IMR-90 (cell line): ENCODE measurements at regions not wholly inside any gene's neighbourhood (a gene's known extent, or its start where the extent isn't known, plus 50 kb on each side); places are given as distances from the start of the nearest gene placed in this dataset.
A peak's percentile ranks its signal among the peaks of the same experiment; 100 is the strongest.

ENCODE experiments used
- ATAC-seq: fragments of 200-7000 bp; cut with Tn5 transposase; 2 replicates; pipeline ENCODE4 v1.9.1; 2020; ENCODE audit warnings: low read depth, mild to moderate bottlenecking, moderate library complexity
- BruUV-seq: library from RNA; stranded (reverse); fragments of 400-500 nt; replicated peaks from 2 replicates; lab custom pipeline; 2021; lab: Mats Ljungman, UMichigan
- CTCF ChIA-PET: fragments of 300-600 bp; formaldehyde crosslinking; extraction: SDS; loops from one replicate; lab custom pipeline; 2021; ENCODE audit warnings: antibody characterized with exemption; lab: Yijun Ruan, JAX
- POLR2A ChIA-PET: fragments of 300-600 bp; sonication (Branson Sonifier 250); formaldehyde crosslinking; loops from one replicate; lab custom pipeline; 2022; ENCODE audit warnings: antibody characterized with exemption; ENCODE audit not compliant: unreplicated experiment; lab: Charles Lee
- DNase-seq: peaks from one replicate; pipeline ENCODE4 v3.0.0; 2013
- H2AFZ ChIP-seq: replicated peaks from 2 replicates; pipeline ENCODE3; 2013; ENCODE audit warnings: low read length, mild to moderate bottlenecking; ENCODE audit not compliant: poor library complexity
- H2AK5ac ChIP-seq: 2 replicates; pipeline ENCODE4 v1.6.1; 2013; ENCODE audit warnings: low read depth, low read length, inconsistent platforms
- H2AK9ac ChIP-seq: replicated peaks from 2 replicates; pipeline ENCODE3; 2013; ENCODE audit warnings: mild to moderate bottlenecking, low read depth, low read length, moderate library complexity; ENCODE audit not compliant: poor library complexity
- H2BK120ac ChIP-seq: 2 replicates; pipeline ENCODE4 v1.6.1; 2013; ENCODE audit warnings: low read depth, low read length, inconsistent platforms
- H2BK15ac ChIP-seq: 3 replicates; pipeline ENCODE4 v1.6.1; 2013; ENCODE audit warnings: low read depth, low read length, inconsistent platforms
- H2BK20ac ChIP-seq: 2 replicates; pipeline ENCODE4 v1.6.1; 2013; ENCODE audit warnings: low read depth, mild to moderate bottlenecking, inconsistent platforms, low read length, moderate library complexity
- H2BK5ac ChIP-seq: 2 replicates; pipeline ENCODE4 v1.6.1; 2013; ENCODE audit warnings: mild to moderate bottlenecking, low read depth, low read length, inconsistent platforms; ENCODE audit not compliant: poor library complexity, severe bottlenecking
- H3K14ac ChIP-seq: replicated peaks from 2 replicates; pipeline ENCODE4 v1.6.1; 2013; ENCODE audit warnings: low read depth, low read length, inconsistent platforms
- H3K18ac ChIP-seq: 2 replicates; pipeline ENCODE4 v1.6.1; 2013; ENCODE audit warnings: low read depth, low read length, control low read depth
- H3K23ac ChIP-seq: 2 replicates; pipeline ENCODE4 v1.6.1; 2013; ENCODE audit warnings: low read depth, low read length, inconsistent platforms
- H3K27ac ChIP-seq: 2 replicates; pipeline ENCODE4 v1.5.1; 2013; ENCODE audit warnings: mild to moderate bottlenecking, control low read depth, low read length; ENCODE audit not compliant: insufficient read depth
- H3K27me3 ChIP-seq: 2 replicates; pipeline ENCODE4 v1.6.1; 2013; ENCODE audit warnings: low read length; ENCODE audit not compliant: control insufficient read depth, insufficient read depth
- H3K36me3 ChIP-seq: 2 replicates; pipeline ENCODE4 v1.6.1; 2013; ENCODE audit warnings: low read length, mixed read lengths; ENCODE audit not compliant: control insufficient read depth, insufficient read depth
- H3K4ac ChIP-seq: 2 replicates; pipeline ENCODE4 v1.6.1; 2013; ENCODE audit warnings: low read depth, low read length, inconsistent platforms
- H3K4me1 ChIP-seq: 2 replicates; pipeline ENCODE4 v1.6.1; 2013; ENCODE audit warnings: low read length, mixed read lengths; ENCODE audit not compliant: control insufficient read depth, insufficient read depth
- H3K4me2 ChIP-seq: 2 replicates; pipeline ENCODE4 v1.6.1; 2013; ENCODE audit warnings: low read depth, mild to moderate bottlenecking, control low read depth, low read length, moderate library complexity
- H3K4me3 ChIP-seq: 2 replicates; pipeline ENCODE4 v1.5.1; 2013; ENCODE audit warnings: low read depth, mild to moderate bottlenecking, control low read depth, low read length, moderate library complexity; ENCODE audit not compliant: insufficient read depth
- H3K56ac ChIP-seq: 2 replicates; pipeline ENCODE4 v1.6.1; 2013; ENCODE audit warnings: low read length, inconsistent platforms; ENCODE audit not compliant: insufficient read depth; ENCODE audit errors: extremely low read depth
- H3K79me1 ChIP-seq, 2 experiments: 2 replicates each; pipeline ENCODE4 v1.6.1; 2013; ENCODE audit warnings: low read length in 2 of 2, inconsistent platforms in 1 of 2, low read depth in 1 of 2
- H3K9ac ChIP-seq: 2 replicates; pipeline ENCODE4 v1.6.1; 2013; ENCODE audit warnings: low read depth, low read length, control low read depth
- H3K9me1 ChIP-seq: 2 replicates; pipeline ENCODE4 v1.6.1; 2013; ENCODE audit warnings: low read length, inconsistent platforms; ENCODE audit not compliant: insufficient read depth
- H3K9me3 ChIP-seq: 2 replicates; pipeline ENCODE4 v1.6.1; 2013; ENCODE audit warnings: low read length; ENCODE audit not compliant: control insufficient read depth, insufficient read depth
- H4K20me1 ChIP-seq: 2 replicates; pipeline ENCODE4 v1.6.1; 2013; ENCODE audit warnings: low read length, inconsistent platforms; ENCODE audit not compliant: insufficient read depth
- H4K5ac ChIP-seq: 2 replicates; pipeline ENCODE4 v1.6.1; 2013; ENCODE audit warnings: mild to moderate bottlenecking, low read depth, low read length, control low read depth
- H4K8ac ChIP-seq, 2 experiments: 2 replicates each; pipeline ENCODE4 v1.6.1; 2013; ENCODE audit warnings: low read depth in 2 of 2, low read length in 2 of 2, control low read depth in 1 of 2, inconsistent platforms in 1 of 2
- H4K91ac ChIP-seq: 2 replicates; pipeline ENCODE4 v1.6.1; 2013; ENCODE audit warnings: low read depth, low read length, inconsistent platforms; ENCODE audit not compliant: insufficient read depth
- BHLHE40 ChIP-seq: fragments of 150-350 bp; IDR thresholded peaks from 2 replicates; pipeline ENCODE4 v1.6.1; 2016; ENCODE audit warnings: mild to moderate bottlenecking, low read depth, low read length
- CEBPB ChIP-seq: IDR thresholded peaks from 2 replicates; pipeline ENCODE4 v1.6.1; 2012; ENCODE audit warnings: low read depth, low read length, improper control_type of control experiment
- NFE2L2 ChIP-seq: fragments of 150-350 bp; IDR thresholded peaks from 2 replicates; pipeline ENCODE4 v1.6.1; 2016; ENCODE audit warnings: low read depth, mild to moderate bottlenecking, low read length
- RCOR1 ChIP-seq: IDR thresholded peaks from 2 replicates; pipeline ENCODE4 v1.6.1; 2012; ENCODE audit warnings: mild to moderate bottlenecking, low read length, improper control_type of control experiment; ENCODE audit not compliant: insufficient replicate concordance
- WGBS, 2 experiments: methylation state at CpG; one replicate each; pipeline versions ENCODE4 v1.1.5 to v1.1.7; 2013; ENCODE audit warnings: missing lambda C conversion rate in 2 of 2; ENCODE audit not compliant: insufficient read length in 1 of 2; ENCODE audit errors: extremely low coverage in 2 of 2; 5-methylcytosine and 5-hydroxymethylcytosine counted together
- dilution Hi-C: fragments of 300-500 bp; cut with HindIII; formaldehyde crosslinking; loops from one replicate; pipeline ENCODE4 v1.14.3; 2018; ENCODE audit warnings: low sequenced_read_pairs; ENCODE audit not compliant: unreplicated experiment
- in situ Hi-C: fragments of 300-500 bp; cut with MboI; formaldehyde crosslinking; loops from 3 replicates; pipeline ENCODE4 v1.14.3; 2019; ENCODE audit warnings: low sequenced_read_pairs, inconsistent platforms, mixed read lengths
- intact Hi-C: fragments of 100-400 bp; cut with micrococcal nuclease; formaldehyde crosslinking; loops from 2 replicates; pipeline ENCODE4 v1.10.0; 2022

- no peak for DNase-seq
- peaks cover 2% of the 10 kb centered on the region; the same call in 1 of the 2 replicates for H3K27me3 ChIP-seq
- no peak overlapping the region for H2BK15ac ChIP-seq
- H2BK20ac ChIP-seq, result no peak overlapping the region
- dilution Hi-C loops (no loop called here), in situ Hi-C loops (no loop called here), intact Hi-C loops (loop anchor here (5.0 kb wide), 1 partner anchor 1069 kb away; no protein-coding TSS in a partner anchor)
- H3K4me3 ChIP-seq, result no peak overlapping the region
- no peaks in the 10 kb centered on the region for H3K9me3 ChIP-seq
- H3K79me1 ChIP-seq, result no peaks in the 10 kb centered on the region
- H4K91ac ChIP-seq, result no peak overlapping the region
- H2BK5ac ChIP-seq, result no peak overlapping the region
- no peak overlapping the region for H3K23ac ChIP-seq
- no peaks in the 10 kb centered on the region for H3K36me3 ChIP-seq
- no peak overlapping the region for H3K4me2 ChIP-seq
- no peak overlapping the region for H3K56ac ChIP-seq
- CTCF ChIA-PET, result interaction anchor here (0.6 kb wide), 1 partner anchor 21 kb away, joined by 3 read pairs; no protein-coding TSS in a partner anchor
- H4K5ac ChIP-seq, result no peak overlapping the region
- H3K18ac ChIP-seq, result no peak overlapping the region
- no peak for ATAC-seq
- no peak overlapping the region for H2BK120ac ChIP-seq
- H4K20me1 ChIP-seq, result no peaks in the 10 kb centered on the region
- H3K4me1 ChIP-seq, result no peaks in the 10 kb centered on the region
- no peak overlapping the region for H3K9ac ChIP-seq
- POLR2A ChIA-PET, result no interaction called here
- no peak overlapping the region for H2AK9ac ChIP-seq
- H4K8ac ChIP-seq, result no peak overlapping the region
- no peak overlapping the region for H3K4ac ChIP-seq
- no peak overlapping the region for H2AFZ ChIP-seq
- H3K27ac ChIP-seq, result no peak overlapping the region
- no CpG with 5 or more reads among the region's 1 CpG for WGBS, 2 experiments
- no TSS peak for BruUV-seq
- no peak for TF ChIP-seq BHLHE40
- peak; percentile 55 for TF ChIP-seq CEBPB
- no peak for TF ChIP-seq RCOR1
- TF ChIP-seq NFE2L2, result no peak
- no peak overlapping the region for H3K14ac ChIP-seq
- no peak overlapping the region for H2AK5ac ChIP-seq
- no peaks in the 10 kb centered on the region for H3K9me1 ChIP-seq
Observed at GRCh38 chr5:159743234-159743633, 173.0 kb upstream of the ADRA1B start.
